ENCODE measurements at regions not wholly inside any gene's neighbourhood (a gene's known extent, or its start where the extent isn't known, plus 50 kb on each side); places are given as distances from the start of the nearest gene placed in this dataset.

- H3K36me3 ChIP-seq (ENCODE audit: control insufficient read depth in 1 of 2, insufficient read depth in 2 of 2, low read length in 2 of 2): no peaks in the 10 kb centered on the region
- no peak overlapping the region for H3K9ac ChIP-seq (ENCODE audit: low read length)
- TF ChIP-seq SP1 (IDR thresholded peaks at IDR 0.05; ENCODE audit: low read depth) (no peak), ZFX (IDR thresholded peaks at IDR 0.05) (no peak), CTCF (IDR thresholded peaks at IDR 0.05 in 2 of 3, conservative IDR thresholded peaks at IDR 0.05 in 1 of 3; ENCODE audit: borderline replicate concordance in 1 of 3, insufficient read depth in 1 of 3, low read depth in 2 of 3, low read length in 2 of 3) (no peak), YY1 (IDR thresholded peaks at IDR 0.05; ENCODE audit: extremely low read depth, insufficient replicate concordance, low read depth, low read length) (no peak), CBX3 (IDR thresholded peaks at IDR 0.05; ENCODE audit: low read depth) (no peak), MAX (IDR thresholded peaks at IDR 0.05) (no peak), EGR1 (IDR thresholded peaks at IDR 0.05; ENCODE audit: low read depth) (no peak), POLR2A (IDR thresholded peaks at IDR 0.05; ENCODE audit: borderline replicate concordance, extremely low read depth, insufficient read depth, insufficient read length) (no peak), ELF1 (IDR thresholded peaks at IDR 0.05; ENCODE audit: borderline replicate concordance, low read depth) (no peak), JUND (IDR thresholded peaks at IDR 0.05) (no peak), SIN3A (IDR thresholded peaks at IDR 0.05; ENCODE audit: low read depth) (no peak), EZH2 (IDR thresholded peaks at IDR 0.05) (no peak)
- no peaks in the 10 kb centered on the region for H3K79me2 ChIP-seq (ENCODE audit: insufficient read depth, low read length)
- no peaks in the 10 kb centered on the region for H3K9me2 ChIP-seq (ENCODE audit: insufficient read depth)
- no peak overlapping the region for H3K27ac ChIP-seq (ENCODE audit: low read depth, low read length)
- RAD21 ChIA-PET (ENCODE audit: low non-redundant PET in 1 of 2, low total read pairs in 2 of 2, uncharacterized antibody in 2 of 2, unreplicated experiment in 2 of 2): no interaction called here
- DNase-seq (ENCODE audit: low read depth, low spot score) (no peak), ATAC-seq (no peak)
- POLR2A ChIA-PET: no interaction called here
- CTCF ChIA-PET: no interaction called here
- H3K4me1 ChIP-seq (ENCODE audit: control insufficient read depth in 1 of 2, insufficient read depth in 2 of 2, low read length in 2 of 2): no peaks in the 10 kb centered on the region
- H3K4me3 ChIP-seq (replicated peaks in 1 of 2; ENCODE audit: low read depth in 1 of 2, low read length in 2 of 2): no peak overlapping the region
- no peaks in the 10 kb centered on the region for H3K27me3 ChIP-seq (ENCODE audit: insufficient read depth, low read length)
- intact Hi-C loops (cut with micrococcal nuclease): no loop called here
- BruUV-seq (replicated peaks): no TSS peak
- H3K9me3 ChIP-seq (ENCODE audit: control insufficient read depth in 1 of 2, insufficient read depth in 1 of 2, low read depth in 1 of 2, low read length in 2 of 2): no peaks in the 10 kb centered on the region
- no peak overlapping the region for H3K4me2 ChIP-seq (ENCODE audit: low read length)
- H4K20me1 ChIP-seq (ENCODE audit: insufficient read depth): no peaks in the 10 kb centered on the region
- no peak overlapping the region for H2AFZ ChIP-seq (ENCODE audit: low read depth, low read length, poor library complexity, severe bottlenecking)
Measured at GRCh38 chr4:35247047-35247446, 997.3 kb downstream of the ARAP2 start.

All from HCT116 (cell line).